Esophagus muscularis mucosa (tissue), 4 donors: ENCODE measurements at regions not wholly inside any gene's neighbourhood (a gene's known extent, or its start where the extent isn't known, plus 50 kb on each side); places are given as distances from the start of the nearest gene placed in this dataset.

Experiments
- CTCF ChIP-seq, 3 experiments: fragments of 200-600 bp in 2 of 3; fragments of 450-650 bp in 1 of 3; sonication (generic) in 2 of 3; IDR thresholded peaks; one replicate each; pipeline ENCODE4 v1.5.1; 2017 to 2019; ENCODE audit warnings: antibody characterized with exemption in 3 of 3, mild to moderate bottlenecking in 2 of 3, moderate library complexity in 1 of 3
- EP300 ChIP-seq: sonication (generic); formaldehyde crosslinking; IDR thresholded peaks from one replicate; pipeline ENCODE4 v1.6.1; 2017; ENCODE audit warnings: antibody characterized with exemption
- POLR2A ChIP-seq: fragments of 450-650 bp; IDR thresholded peaks from one replicate; pipeline ENCODE4 v1.6.1; 2017; ENCODE audit warnings: antibody characterized with exemption, moderate library complexity, mild to moderate bottlenecking, low read depth

DNA sequence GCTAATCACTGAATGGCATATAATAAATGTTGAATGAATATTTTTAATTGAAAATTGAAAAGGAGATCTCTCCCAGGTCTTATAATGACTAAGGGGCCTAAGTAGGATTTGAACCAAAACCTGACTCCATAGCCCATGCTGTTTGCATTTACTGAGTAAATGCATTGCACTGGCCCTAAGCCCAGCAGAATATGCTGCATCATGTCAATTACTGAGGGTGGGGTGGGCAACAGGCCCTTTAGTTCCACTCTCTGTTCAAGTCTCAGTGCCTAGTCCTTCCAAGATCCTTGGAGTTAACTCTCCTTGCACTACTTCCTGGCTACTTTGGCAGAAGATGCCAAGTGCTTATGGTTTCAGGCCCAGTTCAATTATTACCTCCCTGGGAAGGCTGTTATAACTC is 203.8 kb upstream of the DAB1 start:
- TF ChIP-seq CTCF (IDR thresholded peaks at IDR 0.05) = no peak
- no peak for TF ChIP-seq EP300
- no peak for TF ChIP-seq POLR2A
